ENCODE measurements at regions not wholly inside any gene's neighbourhood (a gene's known extent, or its start where the extent isn't known, plus 50 kb on each side); places are given as distances from the start of the nearest gene placed in this dataset.
"Not testable (repeated sequence)": the region's sequence is repeated elsewhere in the genome, so short reads cannot be mapped to it uniquely, and the experiment has no call there.

DNA sequence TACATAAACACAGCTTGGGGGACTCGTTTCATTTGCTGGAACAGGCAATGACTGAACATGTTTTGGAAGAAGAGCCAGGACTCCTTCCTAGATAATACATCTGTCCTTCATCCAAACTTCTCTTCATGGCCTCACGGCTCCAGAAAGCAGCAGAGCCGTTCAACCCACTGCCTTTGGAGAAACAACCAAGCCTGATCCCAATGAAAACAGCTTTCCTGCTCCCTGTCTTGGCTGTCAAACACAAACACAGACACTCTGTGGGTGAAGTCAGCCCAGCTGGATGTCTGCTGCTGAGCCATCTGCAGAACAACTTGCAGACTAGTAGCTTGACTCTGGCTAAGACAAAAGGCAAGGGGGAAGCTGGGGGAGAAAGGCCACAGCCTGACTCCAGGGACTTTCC, 345.1 kb upstream of the PSMD7 start:
- TF ChIP-seq, protein P1, sequence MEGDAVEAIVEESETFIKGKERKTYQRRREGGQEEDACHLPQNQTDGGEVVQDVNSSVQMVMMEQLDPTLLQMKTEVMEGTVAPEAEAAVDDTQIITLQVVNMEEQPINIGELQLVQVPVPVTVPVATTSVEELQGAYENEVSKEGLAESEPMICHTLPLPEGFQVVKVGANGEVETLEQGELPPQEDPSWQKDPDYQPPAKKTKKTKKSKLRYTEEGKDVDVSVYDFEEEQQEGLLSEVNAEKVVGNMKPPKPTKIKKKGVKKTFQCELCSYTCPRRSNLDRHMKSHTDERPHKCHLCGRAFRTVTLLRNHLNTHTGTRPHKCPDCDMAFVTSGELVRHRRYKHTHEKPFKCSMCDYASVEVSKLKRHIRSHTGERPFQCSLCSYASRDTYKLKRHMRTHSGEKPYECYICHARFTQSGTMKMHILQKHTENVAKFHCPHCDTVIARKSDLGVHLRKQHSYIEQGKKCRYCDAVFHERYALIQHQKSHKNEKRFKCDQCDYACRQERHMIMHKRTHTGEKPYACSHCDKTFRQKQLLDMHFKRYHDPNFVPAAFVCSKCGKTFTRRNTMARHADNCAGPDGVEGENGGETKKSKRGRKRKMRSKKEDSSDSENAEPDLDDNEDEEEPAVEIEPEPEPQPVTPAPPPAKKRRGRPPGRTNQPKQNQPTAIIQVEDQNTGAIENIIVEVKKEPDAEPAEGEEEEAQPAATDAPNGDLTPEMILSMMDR (IDR thresholded peaks at IDR 0.05): no peak
- peak; percentile 45 for ATAC-seq
- Histone ChIP-seq H3K4me1 (no peaks in the 10 kb centered on the region), H3K27me3 (no peaks in the 10 kb centered on the region), H3K36me3 (no peaks in the 10 kb centered on the region), H3K4me3 (no peak overlapping the region), H3K27ac (no peak overlapping the region), H3K9me3 (no peaks in the 10 kb centered on the region)
- DNase-seq: no peak
- intact Hi-C loops (cut with DNase I): no loop called here

DNA sequence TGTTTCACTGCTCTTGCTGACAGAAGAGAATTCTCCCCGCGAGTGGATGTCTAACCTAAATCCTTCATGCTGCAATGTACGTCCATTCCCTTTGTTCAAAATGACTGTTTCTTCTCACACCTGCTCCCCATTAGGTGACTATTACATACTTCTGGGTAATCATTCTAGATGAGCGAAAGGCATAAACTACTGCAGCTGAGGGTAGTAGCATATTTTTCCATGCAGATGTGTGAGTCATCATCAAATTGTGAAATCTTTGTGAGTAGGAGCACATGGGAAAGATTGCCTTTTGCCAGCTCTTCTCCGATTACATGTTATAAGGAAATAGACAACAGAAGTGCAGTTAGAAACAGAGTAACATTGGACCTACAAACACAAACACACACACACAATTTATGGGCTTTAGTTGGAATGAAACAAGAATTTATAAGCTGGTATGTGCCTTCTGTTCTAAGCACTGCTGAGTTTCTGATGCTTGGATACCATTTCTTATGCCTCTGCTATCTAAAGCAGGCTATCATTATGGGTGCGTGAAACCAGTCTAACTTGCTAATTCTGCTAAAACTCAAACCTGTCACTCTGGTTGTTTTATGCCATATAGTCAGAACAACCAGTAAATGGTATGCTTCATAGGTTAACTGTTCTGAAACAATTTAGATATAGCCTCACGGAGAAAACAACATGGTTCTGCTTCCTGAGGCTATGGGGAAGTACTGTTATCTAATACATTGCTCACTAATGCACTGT, 346.9 kb upstream of the PSMD7 start:
- Histone ChIP-seq H3K36me3 (no peaks in the 10 kb centered on the region), H3K27ac (no peak overlapping the region), H3K4me1 (no peaks in the 10 kb centered on the region), H3K9me3 (no peaks in the 10 kb centered on the region), H3K4me3 (no peak overlapping the region), H3K27me3 (no peaks in the 10 kb centered on the region)
- DNase-seq (no peak), ATAC-seq (no peak)
- TF ChIP-seq, protein P1 (IDR thresholded peaks at IDR 0.05): no peak
- intact Hi-C loops (cut with DNase I): no loop called here

DNA sequence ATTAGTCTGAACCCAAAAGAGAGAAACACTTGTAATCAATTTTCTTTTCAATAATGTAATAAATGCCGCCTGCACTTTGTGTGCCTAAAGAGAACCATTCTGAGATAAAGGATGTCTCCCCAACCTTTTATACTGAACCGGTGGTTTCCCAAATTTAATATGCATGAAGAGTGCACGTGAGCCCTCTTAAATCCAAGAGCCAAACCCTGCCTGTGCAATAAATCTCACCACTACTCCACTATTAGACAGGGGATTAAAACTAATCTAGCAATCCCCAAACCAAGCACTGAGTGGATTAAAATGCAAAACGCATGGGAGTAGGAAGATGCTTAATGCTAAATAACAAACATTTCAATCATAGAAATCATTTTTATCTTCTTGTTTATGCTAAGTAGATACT, 351.0 kb upstream of the PSMD7 start:
- no peak overlapping the region for H3K4me3 ChIP-seq
- no peak for ATAC-seq
- H3K4me1 ChIP-seq: no peaks in the 10 kb centered on the region
- intact Hi-C loops (cut with DNase I): no loop called here
- no peaks in the 10 kb centered on the region for H3K27me3 ChIP-seq
- H3K27ac ChIP-seq: no peak overlapping the region
- DNase-seq: no peak
- no peaks in the 10 kb centered on the region for H3K36me3 ChIP-seq
- TF ChIP-seq, protein P1 (IDR thresholded peaks at IDR 0.05): no peak
- no peaks in the 10 kb centered on the region for H3K9me3 ChIP-seq

DNA sequence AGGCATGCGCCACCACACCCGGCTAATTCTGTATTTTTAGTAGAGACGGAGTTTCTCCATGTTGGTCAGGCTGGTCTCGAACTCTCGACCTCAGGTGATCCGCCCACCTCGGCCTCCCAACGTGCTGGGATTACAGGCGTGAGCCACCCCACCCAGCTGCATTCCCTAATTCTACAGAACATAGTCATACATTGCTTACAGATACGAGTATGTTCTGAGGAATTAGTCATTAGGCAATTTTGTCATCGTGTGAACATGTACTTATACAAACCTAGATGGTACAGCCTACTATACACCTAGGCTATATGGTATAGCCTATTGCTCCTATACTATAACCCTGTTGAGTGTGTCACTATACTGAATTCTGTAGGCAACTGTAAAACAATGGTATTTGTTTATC, 353.4 kb upstream of the PSMD7 start:
- ATAC-seq; intact Hi-C loops (cut with DNase I): not testable (repeated sequence)

DNA sequence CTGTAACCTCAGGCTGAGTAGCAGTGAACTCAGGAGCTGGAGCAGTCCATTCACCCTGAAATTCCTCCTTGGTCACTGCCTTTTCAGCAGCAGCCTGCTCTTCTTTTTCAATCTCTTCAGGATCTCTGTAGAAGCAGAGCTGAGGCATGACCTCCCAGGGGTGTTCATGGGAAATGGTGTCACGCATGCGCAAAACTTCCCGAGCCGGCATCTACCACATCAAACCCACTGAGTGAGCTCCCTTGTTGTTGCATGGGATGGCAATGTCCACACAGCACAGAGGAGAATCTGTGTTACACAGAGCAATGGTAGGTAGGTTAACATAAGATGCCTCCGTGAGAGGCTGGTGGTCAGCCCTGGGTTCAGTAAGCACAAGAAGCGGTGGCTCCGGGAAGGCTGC, 355.8 kb upstream of the PSMD7 start:
- H3K9me3 ChIP-seq; DNase-seq; ATAC-seq; H3K27ac ChIP-seq; H3K4me1 ChIP-seq; intact Hi-C loops (cut with DNase I); H3K27me3 ChIP-seq; H3K4me3 ChIP-seq; H3K36me3 ChIP-seq: not testable (repeated sequence)

More for the DNA sequence above, 353.4 kb upstream of the PSMD7 start:
- H3K9me3 ChIP-seq, DNase-seq, H3K36me3 ChIP-seq, H3K4me3 ChIP-seq, H3K4me1 ChIP-seq, H3K27ac ChIP-seq, H3K27me3 ChIP-seq: not testable (repeated sequence)

DNA sequence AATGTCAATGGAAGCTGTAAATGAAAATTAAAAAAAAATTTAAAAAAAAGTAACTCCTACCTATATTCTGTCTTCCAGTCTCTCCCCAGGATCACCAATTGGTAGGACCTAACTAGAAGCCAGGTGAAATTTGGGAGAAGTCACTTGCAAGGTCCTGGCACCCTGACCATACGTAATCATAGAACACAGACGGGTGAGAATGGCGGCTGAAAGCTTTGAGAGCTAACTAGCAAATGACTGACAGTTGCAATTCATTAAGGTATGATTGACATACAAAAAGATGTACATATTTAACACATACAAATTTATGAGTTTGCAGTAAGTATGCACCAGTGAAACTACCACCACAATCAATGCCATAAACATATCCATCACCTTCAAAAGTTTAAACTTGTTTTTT, 372.7 kb upstream of the PSMD7 start:
- no peak for ATAC-seq
- TF ChIP-seq, protein P1 (IDR thresholded peaks at IDR 0.05): no peak
- no peak for DNase-seq

DNA sequence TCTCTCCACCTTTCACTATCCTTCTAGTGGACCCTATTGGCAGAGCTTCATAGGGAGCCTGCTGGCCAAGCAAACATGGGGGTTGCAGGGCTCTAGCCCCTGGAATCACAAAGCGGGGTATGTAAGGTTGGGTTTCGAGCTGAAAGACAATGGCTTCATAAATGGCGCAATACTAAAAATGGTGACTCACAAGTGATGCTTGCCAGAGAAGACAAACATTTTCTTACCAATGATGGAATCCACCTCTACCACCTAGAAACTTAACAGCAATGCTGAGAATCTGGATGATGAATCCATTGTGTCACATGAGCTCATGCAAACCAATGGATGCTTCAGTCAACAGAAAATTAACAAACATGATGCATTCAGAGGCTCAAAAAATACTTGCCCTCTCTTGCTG, 375.3 kb upstream of the PSMD7 start:
- H3K4me3 ChIP-seq: no peak overlapping the region

More for the DNA sequence above, 372.7 kb upstream of the PSMD7 start:
- no peaks in the 10 kb centered on the region for H3K4me1 ChIP-seq
- no peaks in the 10 kb centered on the region for H3K27me3 ChIP-seq
- no peaks in the 10 kb centered on the region for H3K36me3 ChIP-seq
- intact Hi-C loops (cut with DNase I): no loop called here
- H3K4me3 ChIP-seq: no peak overlapping the region
- H3K9me3 ChIP-seq: no peaks in the 10 kb centered on the region
- no peak overlapping the region for H3K27ac ChIP-seq

More for the DNA sequence above, 375.3 kb upstream of the PSMD7 start:
- DNase-seq (no peak), ATAC-seq (no peak)
- H3K27ac ChIP-seq: no peak overlapping the region
- TF ChIP-seq, protein P1 (IDR thresholded peaks at IDR 0.05): no peak
- H3K4me1 ChIP-seq: no peaks in the 10 kb centered on the region
- intact Hi-C loops (cut with DNase I): no loop called here
- H3K27me3 ChIP-seq: no peaks in the 10 kb centered on the region
- H3K36me3 ChIP-seq: no peaks in the 10 kb centered on the region
- no peaks in the 10 kb centered on the region for H3K9me3 ChIP-seq
